Left lobe of liver (tissue), 2 donors: ENCODE measurements at regions not wholly inside any gene's neighbourhood (a gene's known extent, or its start where the extent isn't known, plus 50 kb on each side); places are given as distances from the start of the nearest gene placed in this dataset.

Source experiments
- ATAC-seq: fragments of 200-7000 bp; cut with Tn5 transposase; one replicate; pipeline ENCODE4 v1.9.1; 2020; ENCODE audit warnings: mild to moderate bottlenecking, moderate library complexity
- DNase-seq: peaks from one replicate; pipeline ENCODE4 v3.0.0-alpha.2; 2020; ENCODE audit warnings: low spot score
- donor health status: DM: no; HTN: no; CAD: no; lungs with moderate emphysema.
- donor health status: DM: no; HTN: yes; CAD: no.

DNA sequence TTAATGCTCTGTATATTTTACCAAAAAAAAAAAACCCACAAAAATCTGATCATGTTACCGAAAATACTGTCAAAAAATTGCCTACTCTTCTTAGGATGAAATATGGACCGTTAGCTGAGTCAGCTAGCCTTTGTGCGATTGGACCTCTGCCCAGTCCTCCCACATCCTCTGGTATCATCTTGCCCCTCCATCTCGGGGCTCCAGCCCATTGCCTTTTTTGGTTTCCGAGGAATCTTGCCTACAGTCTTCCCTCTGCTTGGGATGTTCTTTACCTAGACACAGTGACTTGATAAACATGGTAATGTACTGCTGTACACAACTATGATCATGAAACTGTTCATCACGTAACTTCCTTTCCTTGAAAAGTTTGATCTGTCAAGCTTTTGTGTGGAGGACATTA is 371.4 kb downstream of the SV2B start:
- ATAC-seq, result no peak
- DNase-seq, result no peak

DNA sequence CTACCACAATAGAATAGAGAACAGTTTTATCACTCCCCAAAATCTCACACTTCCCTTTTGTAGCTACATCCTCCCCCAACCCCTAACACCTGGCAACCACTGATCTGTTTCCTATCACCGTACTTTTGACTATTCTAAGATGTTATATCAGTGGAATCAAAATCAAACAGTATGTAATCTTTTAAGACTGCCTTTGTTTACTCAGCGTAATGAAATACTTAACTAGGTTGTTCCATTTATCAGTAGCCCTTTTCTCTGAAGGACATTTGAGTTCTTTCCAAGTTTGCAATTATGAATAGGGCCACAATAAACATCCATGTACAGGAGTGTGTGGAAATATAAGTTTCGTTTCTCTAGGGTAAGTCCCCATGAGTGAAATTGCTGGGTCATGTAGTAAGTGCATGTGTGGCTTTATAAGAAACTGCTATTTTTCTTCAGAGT is 372.3 kb downstream of the SV2B start:
- no peak for ATAC-seq
- no peak for DNase-seq

DNA sequence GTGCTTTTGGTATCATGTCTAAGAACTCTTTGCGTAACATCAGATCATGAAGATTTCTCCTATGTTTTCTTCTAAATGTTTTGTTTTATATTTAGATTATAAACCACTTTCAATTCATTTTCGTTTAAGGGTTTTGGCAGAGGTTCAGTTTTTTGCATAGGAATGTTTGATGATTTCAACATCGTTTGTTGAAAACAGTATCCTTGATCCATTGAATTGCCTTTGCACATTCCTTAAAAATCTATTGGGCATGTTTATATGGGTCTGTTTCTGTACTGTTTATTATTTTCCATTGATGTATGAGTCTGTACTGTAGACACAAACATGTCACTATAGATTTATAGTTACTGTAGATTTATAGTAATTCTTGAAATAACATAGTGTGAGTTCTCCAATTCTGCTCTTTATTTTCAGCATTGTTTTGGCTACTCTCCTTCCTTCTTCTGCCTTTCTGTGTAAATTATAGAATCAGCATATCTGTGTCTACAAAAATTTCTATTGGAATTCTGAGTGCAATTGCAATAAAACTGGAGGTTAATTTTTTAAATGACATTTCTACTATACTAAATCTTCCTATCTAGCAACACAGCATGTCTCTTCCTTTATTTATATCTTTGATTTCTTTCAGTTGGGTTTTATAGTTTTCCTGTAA is 374.0 kb downstream of the SV2B start:
- DNase-seq (no peak), ATAC-seq (no peak)

DNA sequence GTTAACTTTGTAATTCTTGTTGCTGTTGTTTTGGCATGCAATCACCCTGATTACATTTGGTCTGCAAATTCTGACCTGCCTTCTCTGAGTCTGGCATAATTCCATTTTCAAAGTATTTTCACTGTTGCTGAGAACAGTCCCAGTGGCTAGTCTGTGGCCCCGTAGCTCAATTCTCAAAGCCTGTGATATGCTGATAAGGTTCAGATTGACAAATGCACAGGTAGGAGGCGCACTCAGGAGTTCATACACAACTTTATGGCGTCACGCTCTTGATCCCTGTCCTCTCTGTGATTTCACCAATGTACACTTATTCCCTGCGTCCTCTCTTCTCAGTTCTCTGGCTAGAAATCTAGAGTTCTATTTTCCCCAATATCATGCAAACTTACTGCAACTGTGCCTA is 376.6 kb upstream of the SLCO3A1 start:
- ATAC-seq, result no peak
- DNase-seq, result no peak

DNA sequence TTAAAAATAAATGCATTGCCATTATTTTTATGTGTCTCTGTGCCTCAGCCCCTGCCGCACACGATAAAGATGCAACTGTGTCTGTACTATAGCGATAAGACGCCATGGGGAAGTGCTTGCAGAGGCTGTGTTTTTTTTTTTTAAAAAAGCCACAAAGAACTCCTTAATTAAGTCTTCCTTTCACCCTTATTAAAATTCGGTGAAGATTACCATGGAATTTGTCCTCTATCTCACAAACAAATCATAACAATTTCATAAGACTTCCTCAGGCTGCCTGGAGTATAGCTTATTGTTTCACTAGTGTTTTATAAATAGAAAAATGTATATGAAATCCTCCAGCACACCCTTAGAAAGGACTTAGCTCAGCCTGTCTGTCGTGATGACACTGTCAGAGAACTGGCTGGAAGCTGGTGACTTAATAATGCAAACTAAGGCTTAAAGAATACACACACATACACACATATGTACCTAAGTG is 374.8 kb upstream of the SLCO3A1 start:
- DNase-seq (no peak), ATAC-seq (no peak)

DNA sequence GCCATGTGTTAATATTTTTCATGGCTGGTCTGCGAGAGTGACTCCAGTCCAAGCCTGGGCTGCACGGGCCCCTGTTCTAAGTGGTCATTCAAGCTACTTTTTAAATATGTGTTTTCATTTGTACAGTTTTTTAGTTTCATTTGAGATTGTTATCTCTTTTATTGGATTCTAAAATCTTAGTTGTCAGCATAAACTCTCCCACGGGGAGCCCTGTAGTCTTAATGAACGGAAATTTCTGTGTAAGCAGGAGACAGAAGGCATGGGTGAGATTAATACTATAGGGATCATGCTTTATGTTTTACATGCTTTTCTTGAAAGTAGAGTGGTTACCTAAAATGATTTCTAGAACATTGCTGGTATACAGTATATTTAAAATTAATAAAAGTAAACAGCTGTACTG is 373.1 kb upstream of the SLCO3A1 start:
- DNase-seq (no peak), ATAC-seq (no peak)

DNA sequence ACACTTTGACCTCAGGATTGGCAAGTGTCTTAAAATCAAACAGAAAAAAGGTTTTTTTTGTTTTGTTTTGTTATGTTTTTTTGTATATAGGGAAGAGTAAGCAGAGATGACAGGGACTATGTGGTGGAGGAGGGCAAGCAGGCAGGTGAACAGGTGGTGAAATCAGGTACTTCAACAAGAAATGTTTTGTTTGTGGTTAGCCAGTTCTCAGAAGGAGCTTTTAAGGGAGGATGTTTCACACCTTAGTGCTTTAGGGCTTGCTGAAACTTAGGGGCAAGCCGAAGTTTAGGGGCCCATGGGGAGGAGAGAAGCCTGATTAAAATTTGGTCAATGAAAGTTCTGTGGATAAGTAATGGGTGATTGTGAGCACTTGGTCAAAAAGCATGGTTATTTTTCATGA is 370.7 kb upstream of the SLCO3A1 start:
- DNase-seq (no peak), ATAC-seq (no peak)

DNA sequence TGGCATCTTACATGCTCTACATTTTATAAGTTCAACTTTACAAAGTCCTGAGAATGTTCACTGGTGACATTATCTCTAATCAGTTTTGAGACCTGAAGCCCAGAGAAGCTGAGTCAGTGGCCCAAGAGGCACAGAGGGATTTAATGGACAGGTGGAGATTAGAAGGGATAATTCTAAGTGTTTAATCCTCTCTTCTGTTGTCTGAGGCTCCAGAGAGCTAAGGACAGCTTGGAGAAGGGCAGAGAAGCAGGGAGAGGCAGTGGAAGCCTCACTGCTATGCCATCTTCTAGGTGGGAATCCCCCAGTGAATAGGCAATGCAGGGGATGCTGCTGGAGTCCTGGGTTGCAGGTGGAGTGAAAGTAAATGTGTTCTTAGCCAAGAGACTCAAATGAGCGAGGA is 369.4 kb upstream of the SLCO3A1 start:
- no peak for ATAC-seq
- no peak for DNase-seq

DNA sequence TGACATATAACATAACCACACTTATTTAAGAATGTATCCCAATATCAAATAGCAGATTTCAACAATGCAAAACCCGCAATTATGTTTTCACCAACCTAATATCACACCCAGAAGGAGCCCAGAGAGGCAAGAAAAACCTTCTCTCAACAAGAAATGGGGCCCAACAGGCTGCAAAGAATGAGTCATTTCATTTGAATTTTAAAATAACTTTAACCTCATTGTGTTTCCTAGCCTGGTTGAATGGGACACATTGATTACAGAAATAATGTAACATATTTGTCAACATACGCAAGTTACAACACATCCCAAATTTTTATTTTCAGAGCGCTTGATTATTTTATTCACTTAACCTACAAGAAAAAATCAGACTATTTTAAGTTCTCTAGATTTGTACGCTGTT is 365.1 kb upstream of the SLCO3A1 start:
- no peak for DNase-seq
- ATAC-seq, result no peak

DNA sequence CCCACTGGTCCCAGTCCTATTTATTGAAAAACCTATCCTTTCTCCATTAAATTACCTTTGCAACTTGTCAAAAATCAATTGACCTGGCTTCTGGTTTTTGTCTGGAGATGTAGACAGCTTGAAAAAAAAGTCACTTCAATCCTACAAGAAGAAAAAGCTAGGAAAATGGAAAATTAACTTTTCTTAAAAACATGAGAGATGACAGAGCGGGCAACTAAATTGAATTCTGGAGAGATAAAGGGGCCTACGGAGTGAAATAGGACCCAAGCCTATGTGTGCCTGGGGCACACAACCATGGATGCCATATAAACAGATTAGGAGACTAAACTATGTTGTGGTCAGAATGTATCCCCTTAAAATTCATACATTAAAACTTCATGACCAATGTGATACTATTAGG is 363.3 kb upstream of the SLCO3A1 start:
- no peak for DNase-seq
- no peak for ATAC-seq

DNA sequence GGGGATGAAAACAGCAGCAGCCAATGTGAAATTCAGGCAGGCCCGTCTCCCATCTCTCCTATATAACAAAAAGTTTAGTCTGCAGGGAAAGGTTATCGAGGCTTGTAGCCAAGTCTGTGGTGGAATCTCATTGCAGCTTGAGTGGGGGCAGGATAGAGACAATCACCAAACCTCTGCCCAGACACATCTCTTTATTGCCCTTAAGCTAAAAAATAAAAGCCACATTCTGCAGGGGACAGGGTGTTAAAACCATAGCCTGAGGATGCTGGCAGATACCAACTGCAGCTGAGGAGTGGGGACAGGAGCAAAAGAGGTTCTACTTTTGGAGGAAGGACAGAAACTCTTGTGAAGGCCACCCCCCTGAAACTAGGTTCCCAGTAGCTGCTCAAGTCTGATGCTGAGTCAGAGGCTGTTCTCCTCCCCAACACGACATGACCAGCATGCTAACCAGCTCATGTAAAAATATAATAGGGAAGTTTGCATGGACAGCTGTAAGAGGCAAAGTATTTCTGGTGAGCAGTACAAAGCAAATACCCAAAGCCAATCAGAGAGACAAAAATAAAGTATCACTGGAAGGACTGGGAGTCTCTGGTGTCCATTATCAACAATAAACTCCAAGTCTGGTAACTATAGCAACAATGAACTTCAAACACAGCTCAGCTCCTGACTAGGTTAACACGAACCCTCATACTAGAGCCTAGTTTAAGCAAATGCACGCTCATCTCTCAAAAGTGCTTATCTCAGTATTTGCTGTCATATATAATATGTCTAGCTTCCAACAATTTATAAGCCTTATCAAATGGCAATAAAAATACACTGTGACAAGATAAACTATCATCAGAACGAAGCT is 362.2 kb upstream of the SLCO3A1 start:
- no peak for DNase-seq
- no peak for ATAC-seq

DNA sequence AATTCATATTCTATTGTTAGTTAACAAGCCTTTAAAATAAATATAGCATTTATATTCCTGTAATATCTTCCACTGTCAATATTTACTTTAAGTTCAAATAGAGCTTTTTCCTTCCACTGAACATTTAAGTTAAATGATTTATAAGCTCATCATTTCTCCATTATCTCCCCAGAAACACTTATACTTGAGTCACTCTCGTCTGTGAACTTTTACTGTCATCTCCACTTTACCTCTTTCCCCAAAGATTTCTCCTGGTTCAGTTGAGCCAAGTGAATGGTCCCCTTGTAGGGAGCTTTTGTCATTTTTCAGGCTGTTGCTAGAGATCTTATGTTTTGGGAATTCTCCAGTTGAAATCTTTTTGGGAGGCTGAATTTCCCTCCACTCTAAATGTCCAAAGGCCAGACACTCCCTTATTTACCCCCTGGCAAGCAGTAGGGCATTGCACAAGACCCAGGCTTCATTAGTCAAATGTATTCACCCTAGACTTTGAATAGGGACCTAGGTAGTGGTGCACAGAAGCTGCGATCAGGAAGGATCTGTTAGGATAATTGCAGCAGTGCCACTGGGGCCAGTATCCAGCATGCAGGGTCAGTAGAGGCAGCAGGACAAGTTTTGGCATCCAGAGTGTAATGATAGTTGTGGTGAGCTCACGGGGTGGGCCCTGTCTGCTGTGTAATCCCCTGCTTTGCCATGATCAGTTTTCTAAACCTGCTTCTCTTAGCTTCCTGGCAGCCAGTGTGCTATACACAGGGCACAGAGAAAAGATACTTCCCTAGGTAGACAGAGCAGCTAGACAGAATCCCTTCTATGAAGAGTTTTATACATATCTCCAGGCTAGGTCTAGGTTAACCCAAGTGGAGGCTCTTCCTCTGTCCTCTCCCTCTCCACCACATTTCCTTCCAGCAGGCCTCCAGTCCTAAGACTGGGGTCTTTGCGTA is 356.5 kb upstream of the SLCO3A1 start:
- DNase-seq (peak; percentile 88), ATAC-seq (peak; percentile 97)

DNA sequence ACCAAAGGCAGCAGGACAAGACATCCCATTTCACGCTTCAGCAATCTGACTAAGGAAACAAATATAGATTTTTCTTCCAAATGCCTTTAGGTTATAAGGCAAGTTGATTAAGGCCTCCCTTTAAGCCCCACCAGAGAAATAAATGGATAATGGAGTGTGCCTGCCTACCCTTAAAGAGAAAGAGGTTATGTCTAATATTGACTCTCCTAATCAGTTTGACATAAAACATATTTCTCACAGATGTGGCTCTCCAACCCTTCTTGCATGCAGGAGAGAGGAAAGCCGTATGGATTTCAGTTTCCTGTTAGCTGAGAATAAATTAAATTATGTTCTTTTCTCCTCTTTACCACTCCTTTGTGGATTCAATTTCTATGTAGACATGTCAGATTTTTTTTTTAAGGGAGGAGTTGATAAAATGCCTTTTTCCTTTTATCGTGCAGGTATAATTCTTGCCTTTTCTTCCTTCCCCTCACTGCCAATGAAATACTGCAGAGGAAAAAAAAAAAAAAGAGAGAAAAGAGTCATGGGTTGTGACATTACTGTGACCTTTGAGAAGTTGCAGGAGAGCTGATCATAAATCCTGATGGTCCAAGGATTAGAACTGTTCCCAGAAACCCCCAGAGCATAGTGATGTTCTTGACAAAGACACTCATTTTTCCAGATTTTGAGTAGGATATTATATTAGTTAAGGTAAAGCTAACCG is 355.3 kb upstream of the SLCO3A1 start:
- ATAC-seq, result no peak
- no peak for DNase-seq

DNA sequence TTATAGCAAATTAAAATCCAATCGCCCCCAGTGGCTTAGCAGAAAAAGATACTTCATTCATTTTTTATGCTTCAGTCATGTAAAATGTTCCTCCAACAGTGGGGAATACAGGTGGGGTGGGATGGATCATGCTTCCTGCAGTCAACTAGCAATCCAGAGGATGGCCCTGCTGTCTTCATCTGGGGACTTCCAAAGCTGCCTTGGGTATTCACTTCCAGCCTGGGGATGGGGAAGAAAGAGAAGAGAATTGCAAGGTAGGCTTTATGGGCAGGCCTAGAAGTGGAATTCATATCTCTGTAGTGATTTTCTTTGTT is 354.8 kb upstream of the SLCO3A1 start:
- no peak for ATAC-seq

DNA sequence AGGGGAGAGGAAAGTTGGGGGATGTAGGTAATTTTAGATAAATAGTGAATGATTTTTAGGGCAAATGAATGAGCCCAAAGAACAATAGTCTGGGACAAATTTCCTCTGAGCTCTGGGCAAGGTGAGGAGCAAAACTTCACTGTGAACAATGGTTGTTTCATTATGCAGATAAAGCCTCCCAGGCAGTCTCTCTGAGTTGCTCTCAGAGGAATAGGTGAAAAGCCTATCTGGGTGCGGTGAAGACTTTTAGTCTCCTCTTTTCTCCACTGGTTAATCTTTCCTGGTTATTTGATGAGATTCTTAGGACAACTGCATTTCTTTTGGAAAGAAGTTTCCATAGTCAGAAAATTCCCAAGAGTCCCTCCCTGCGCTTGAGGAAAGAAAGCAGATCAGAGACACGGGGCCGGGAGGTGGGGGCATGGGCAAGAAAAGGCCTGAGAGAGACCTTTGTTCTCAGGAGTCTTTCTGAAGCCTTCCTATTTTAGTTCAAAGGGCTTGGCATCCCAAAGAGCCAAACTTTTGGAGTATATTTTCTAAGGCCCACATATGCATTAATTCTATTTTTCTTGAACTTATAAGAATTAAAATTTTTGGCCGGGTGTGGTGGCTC is 353.6 kb upstream of the SLCO3A1 start:
- DNase-seq, result no peak

More for the DNA sequence above, 354.8 kb upstream of the SLCO3A1 start:
- no peak for DNase-seq

DNA sequence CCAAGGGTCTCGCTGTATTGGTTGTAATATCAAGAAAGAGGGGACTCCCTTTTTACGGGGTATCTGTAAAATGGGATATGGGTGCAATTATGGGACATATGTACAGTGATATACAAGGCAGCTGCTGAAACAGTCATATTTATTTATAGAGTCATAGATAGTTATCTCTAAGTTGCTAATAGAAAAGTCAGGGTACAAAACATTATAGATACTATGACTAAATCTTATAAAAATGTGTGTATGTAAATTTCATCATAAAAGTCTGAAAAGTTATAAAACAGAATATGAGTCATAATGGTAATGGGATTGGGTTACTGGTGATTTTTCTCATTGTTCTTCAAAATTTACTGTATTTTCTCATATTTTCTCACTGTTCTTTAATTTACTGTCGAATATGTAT is 344.9 kb upstream of the SLCO3A1 start:
- ATAC-seq (no peak), DNase-seq (no peak)

More for the DNA sequence above, 353.6 kb upstream of the SLCO3A1 start:
- no peak for ATAC-seq

DNA sequence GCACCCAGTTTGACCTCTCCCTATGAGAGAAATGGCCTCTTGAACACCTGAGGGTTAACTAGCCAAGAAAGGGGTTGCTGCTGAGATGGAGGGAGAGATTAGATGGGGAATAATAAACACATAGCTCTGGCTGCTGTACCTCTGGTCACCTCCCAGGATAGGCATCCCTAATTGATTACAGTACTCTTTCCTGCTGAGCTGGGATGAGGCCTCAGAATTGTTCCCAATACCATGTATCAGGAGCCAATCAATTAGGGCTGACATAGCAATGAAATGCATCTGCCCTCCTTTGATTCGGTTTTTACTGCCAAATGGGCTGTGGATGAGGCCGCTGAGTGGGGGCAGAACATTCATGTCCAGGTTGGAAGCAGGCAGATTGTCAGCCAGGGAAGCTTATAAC is 339.4 kb upstream of the SLCO3A1 start:
- DNase-seq, result no peak
- ATAC-seq, result no peak

DNA sequence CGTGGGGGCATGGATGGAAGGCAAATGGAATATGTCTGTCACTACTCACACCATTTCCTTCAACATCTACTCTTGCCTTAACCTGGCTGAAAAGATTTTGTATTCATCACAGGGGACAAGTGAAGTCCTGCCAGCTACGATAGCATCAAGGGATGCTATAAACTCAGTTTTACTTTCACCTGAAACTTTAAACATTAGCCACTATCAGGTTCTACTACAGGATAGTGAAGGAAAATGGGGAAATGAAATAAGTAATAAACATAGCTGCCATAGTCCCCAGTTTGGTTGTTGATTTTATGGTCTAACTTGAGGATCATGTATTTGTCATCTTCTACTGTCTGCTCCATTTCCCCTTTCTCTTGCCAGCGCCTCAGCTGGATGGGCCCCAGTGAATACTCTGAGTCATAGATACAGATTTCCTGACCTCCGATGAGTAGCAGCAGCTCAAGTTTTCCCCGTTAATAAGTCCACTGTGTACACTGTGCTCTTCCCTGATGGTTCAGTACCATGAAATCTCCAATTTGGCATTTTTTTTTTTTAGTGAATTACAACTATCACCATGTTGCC is 338.2 kb upstream of the SLCO3A1 start:
- DNase-seq (no peak), ATAC-seq (no peak)

DNA sequence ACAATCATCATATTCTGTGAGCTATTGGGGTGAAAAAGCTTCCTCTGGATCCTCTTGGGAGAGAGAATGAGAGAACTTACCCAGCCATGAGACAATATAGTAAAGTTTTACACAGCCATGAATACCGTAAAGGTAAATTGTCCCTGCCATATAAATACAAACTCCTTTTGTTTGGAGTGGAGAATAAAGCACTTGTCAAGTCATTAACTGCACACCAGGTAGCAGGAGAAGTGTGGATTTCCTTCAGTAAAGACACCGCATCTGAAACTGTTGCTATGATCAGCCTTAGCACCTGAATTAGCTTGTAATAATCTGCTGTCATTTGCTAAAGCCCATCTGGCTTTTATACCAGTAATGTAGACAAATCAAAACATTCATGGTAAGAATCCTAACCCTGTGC is 336.6 kb upstream of the SLCO3A1 start:
- DNase-seq, result no peak
- no peak for ATAC-seq
